SU-DHL-6 (cell line): ENCODE measurements at regions not wholly inside any gene's neighbourhood (a gene's known extent, or its start where the extent isn't known, plus 50 kb on each side); places are given as distances from the start of the nearest gene placed in this dataset.

Experiments used
- H2AFZ ChIP-seq: fragments of 200-600 bp; sonication (generic); 2 replicates; pipeline ENCODE4 v1.6.1; 2014; ENCODE audit warnings: low read depth, mild to moderate bottlenecking, moderate library complexity, mixed read lengths, antibody characterized with exemption, low read length; ENCODE audit not compliant: severe bottlenecking
- H3F3A ChIP-seq: fragments of 200-600 bp; shearing (Covaris generic); 2 replicates; pipeline ENCODE4 v1.6.0; 2016; ENCODE audit warnings: antibody characterized with exemption, mild to moderate bottlenecking; ENCODE audit not compliant: insufficient read depth
- H3K27ac ChIP-seq: fragments of 200-600 bp; sonication (generic); 2 replicates; pipeline ENCODE4 v1.5.1; 2016; ENCODE audit warnings: low read depth, mild to moderate bottlenecking, low read length, moderate library complexity, mixed read lengths
- H3K27me3 ChIP-seq: fragments of 200-600 bp; sonication (generic), shearing (Covaris generic); 2 replicates; pipeline ENCODE4 v1.6.0; 2014; ENCODE audit warnings: mild to moderate bottlenecking, low read length
- H3K36me3 ChIP-seq: fragments of 200-600 bp; sonication (generic); 2 replicates; pipeline ENCODE4 v1.6.1; 2014; ENCODE audit warnings: mild to moderate bottlenecking, low read length, mixed read lengths
- H3K4me2 ChIP-seq: fragments of 300-600, 200-600 bp; shearing (Covaris generic), sonication (generic); 2 replicates; pipeline ENCODE4 v1.6.0; 2014; ENCODE audit warnings: low read length, low read depth, mild to moderate bottlenecking; ENCODE audit not compliant: poor library complexity, severe bottlenecking
- H3K4me3 ChIP-seq: fragments of 200-600 bp; sonication (generic); 2 replicates; pipeline ENCODE4 v1.5.1; 2014; ENCODE audit warnings: antibody characterized with exemption, low read length, mild to moderate bottlenecking, mixed read lengths; ENCODE audit not compliant: insufficient read depth, poor library complexity, severe bottlenecking
- H3K79me2 ChIP-seq: fragments of 200-600 bp; sonication (generic); 2 replicates; pipeline ENCODE4 v1.6.1; 2014; ENCODE audit warnings: mild to moderate bottlenecking, low read length, moderate library complexity; ENCODE audit not compliant: insufficient read depth
- H3K9ac ChIP-seq: fragments of 200-600 bp; sonication (generic); 2 replicates; pipeline ENCODE4 v1.7.0; 2014; ENCODE audit warnings: mild to moderate bottlenecking, low read length
- H3K9me2 ChIP-seq: fragments of 200-600 bp; sonication (generic); replicated peaks from 2 replicates; pipeline ENCODE4 v1.6.1; 2014; ENCODE audit warnings: low read length; ENCODE audit not compliant: insufficient read depth
- H3K9me3 ChIP-seq: fragments of 200-600 bp; sonication (generic); 2 replicates; pipeline ENCODE4 v1.6.1; 2014; ENCODE audit warnings: low read length, mixed read lengths; ENCODE audit not compliant: insufficient read depth
- H4K20me1 ChIP-seq: fragments of 200-600 bp; sonication (generic); 2 replicates; pipeline ENCODE4 v1.6.1; 2014; ENCODE audit warnings: low read depth, mild to moderate bottlenecking, antibody characterized with exemption, low read length, moderate library complexity, mixed read lengths
- EZH2phosphoT487 ChIP-seq: fragments of 200-600 bp; sonication (generic), shearing (Covaris generic); conservative IDR thresholded peaks from 2 replicates; pipeline ENCODE4 v1.6.1; 2018; ENCODE audit warnings: mild to moderate bottlenecking, antibody characterized with exemption, low read length, moderate library complexity, mixed read lengths
- TF ChIP-seq, protein P1 (sequence below): fragments of 200-600 bp; sonication (generic); IDR thresholded peaks from one replicate; pipeline ENCODE4 v1.5.1; 2017; ENCODE audit warnings: antibody characterized with exemption, mild to moderate bottlenecking, low read length, moderate library complexity; ENCODE audit not compliant: insufficient read depth, poor library complexity, severe bottlenecking

DNA sequence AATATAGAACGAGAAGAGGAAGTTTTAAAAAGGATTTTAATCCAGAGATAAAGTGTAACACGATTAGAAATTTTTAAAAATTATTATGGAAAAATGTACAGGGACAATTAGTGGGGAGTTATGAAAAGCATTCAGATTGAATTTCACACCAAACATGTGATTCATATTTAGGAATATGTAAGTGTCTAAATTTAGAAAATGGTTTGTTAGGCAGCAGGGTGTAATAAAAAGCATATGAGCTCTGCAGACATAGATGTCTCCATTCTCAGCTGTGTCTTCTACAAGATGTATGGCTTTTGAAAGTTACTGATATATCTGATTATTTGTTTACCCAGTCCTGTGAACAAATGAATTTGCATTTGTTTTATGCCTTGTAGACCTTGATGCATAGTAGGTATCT is 638.9 kb upstream of the AGA start:
- Histone ChIP-seq H3K27me3 (no peaks in the 10 kb centered on the region), H3F3A (no peaks in the 10 kb centered on the region), H3K36me3 (no peaks in the 10 kb centered on the region), H3K9me2 (no peaks in the 10 kb centered on the region), H3K9me3 (no peaks in the 10 kb centered on the region), H3K4me3 (no peak overlapping the region), H3K27ac (no peak overlapping the region), H4K20me1 (no peaks in the 10 kb centered on the region), H3K79me2 (no peaks in the 10 kb centered on the region), H3K4me2 (no peak overlapping the region), H3K9ac (no peak overlapping the region), H2AFZ (no peak overlapping the region)
- no peak for TF ChIP-seq EZH2phosphoT487
- TF ChIP-seq, protein P1, sequence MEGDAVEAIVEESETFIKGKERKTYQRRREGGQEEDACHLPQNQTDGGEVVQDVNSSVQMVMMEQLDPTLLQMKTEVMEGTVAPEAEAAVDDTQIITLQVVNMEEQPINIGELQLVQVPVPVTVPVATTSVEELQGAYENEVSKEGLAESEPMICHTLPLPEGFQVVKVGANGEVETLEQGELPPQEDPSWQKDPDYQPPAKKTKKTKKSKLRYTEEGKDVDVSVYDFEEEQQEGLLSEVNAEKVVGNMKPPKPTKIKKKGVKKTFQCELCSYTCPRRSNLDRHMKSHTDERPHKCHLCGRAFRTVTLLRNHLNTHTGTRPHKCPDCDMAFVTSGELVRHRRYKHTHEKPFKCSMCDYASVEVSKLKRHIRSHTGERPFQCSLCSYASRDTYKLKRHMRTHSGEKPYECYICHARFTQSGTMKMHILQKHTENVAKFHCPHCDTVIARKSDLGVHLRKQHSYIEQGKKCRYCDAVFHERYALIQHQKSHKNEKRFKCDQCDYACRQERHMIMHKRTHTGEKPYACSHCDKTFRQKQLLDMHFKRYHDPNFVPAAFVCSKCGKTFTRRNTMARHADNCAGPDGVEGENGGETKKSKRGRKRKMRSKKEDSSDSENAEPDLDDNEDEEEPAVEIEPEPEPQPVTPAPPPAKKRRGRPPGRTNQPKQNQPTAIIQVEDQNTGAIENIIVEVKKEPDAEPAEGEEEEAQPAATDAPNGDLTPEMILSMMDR = no peak

DNA sequence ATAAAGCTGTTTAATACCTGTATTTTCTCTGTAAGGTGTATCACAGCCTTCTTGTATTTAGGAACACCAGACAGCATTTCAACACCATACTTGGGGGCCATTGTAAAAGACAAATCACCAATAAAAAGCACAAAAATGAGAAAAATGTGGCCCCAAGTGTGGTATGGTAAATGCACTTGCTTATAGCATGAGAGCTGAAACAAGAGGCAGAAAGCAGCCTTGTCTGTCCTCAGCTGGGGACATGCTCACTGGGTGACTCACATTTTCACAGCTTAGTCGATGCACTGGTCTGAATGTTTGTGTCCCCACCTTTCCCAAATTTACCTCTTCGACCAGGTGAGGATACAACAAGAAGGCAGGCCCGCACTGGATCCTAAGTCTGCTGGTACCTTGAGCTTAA is 639.7 kb upstream of the AGA start:
- Histone ChIP-seq H2AFZ (no peak overlapping the region), H3F3A (no peaks in the 10 kb centered on the region)
- TF ChIP-seq, protein P1 = no peak
- TF ChIP-seq EZH2phosphoT487 = no peak

DNA sequence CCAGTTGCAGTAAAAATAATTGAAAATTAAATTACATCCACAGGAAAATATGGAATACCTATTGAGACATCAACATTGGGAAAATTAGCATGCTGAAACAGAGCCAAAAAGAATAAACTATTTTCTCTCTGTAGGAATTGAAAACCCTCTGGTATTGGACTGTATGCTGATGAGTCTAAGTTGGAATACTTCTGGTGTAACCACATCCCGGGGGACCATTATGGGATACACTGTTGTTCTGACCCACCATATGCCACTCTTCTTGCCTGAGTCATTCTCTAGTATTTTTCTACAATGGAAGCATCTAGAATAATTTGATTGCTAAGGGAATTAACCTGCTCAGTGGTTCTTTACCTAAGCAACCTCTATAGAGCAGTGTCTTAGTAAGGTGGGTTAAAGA is 640.7 kb upstream of the AGA start:
- H3K9me2 ChIP-seq = no peaks in the 10 kb centered on the region
- no peak overlapping the region for H3K9ac ChIP-seq
- H3K4me3 ChIP-seq = no peak overlapping the region
- H3K79me2 ChIP-seq = no peaks in the 10 kb centered on the region
- H3K27me3 ChIP-seq = no peaks in the 10 kb centered on the region
- no peak overlapping the region for H3K4me2 ChIP-seq
- no peak overlapping the region for H3K27ac ChIP-seq
- H4K20me1 ChIP-seq = no peaks in the 10 kb centered on the region
- no peak overlapping the region for H2AFZ ChIP-seq
- no peaks in the 10 kb centered on the region for H3F3A ChIP-seq
- no peaks in the 10 kb centered on the region for H3K9me3 ChIP-seq
- no peaks in the 10 kb centered on the region for H3K36me3 ChIP-seq
- TF ChIP-seq EZH2phosphoT487 = no peak
- TF ChIP-seq, protein P1 = no peak

More for the DNA sequence above, 639.7 kb upstream of the AGA start:
- Histone ChIP-seq H3K9me3 (no peaks in the 10 kb centered on the region), H3K27me3 (no peaks in the 10 kb centered on the region), H3K4me2 (no peak overlapping the region), H3K27ac (no peak overlapping the region), H3K9ac (no peak overlapping the region), H3K36me3 (no peaks in the 10 kb centered on the region), H3K79me2 (no peaks in the 10 kb centered on the region), H3K4me3 (no peak overlapping the region), H4K20me1 (no peaks in the 10 kb centered on the region), H3K9me2 (no peaks in the 10 kb centered on the region)

DNA sequence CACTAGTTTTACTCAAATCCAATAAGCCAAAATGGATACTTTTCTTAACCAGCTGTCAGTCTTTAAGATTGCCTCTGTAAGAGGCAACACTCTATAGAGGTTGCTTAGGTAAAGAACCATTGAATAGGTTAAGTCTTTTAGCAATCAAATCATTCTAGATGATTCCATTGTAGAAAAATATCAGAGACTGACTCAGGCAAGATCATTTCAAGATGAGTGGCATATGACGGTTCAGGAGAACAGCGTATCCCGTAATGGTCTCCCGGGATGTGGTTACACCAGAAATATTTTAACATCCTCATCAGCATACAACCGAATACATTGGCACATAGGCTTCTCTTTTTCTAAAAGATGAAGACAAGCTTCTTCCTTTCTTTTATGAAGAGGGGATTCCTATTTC is 641.7 kb upstream of the AGA start:
- Histone ChIP-seq H3K27ac (no peak overlapping the region), H3K9me3 (no peaks in the 10 kb centered on the region), H4K20me1 (no peaks in the 10 kb centered on the region), H3K9ac (no peak overlapping the region), H3K4me3 (no peak overlapping the region), H3K27me3 (no peaks in the 10 kb centered on the region), H3K9me2 (no peaks in the 10 kb centered on the region), H2AFZ (no peak overlapping the region), H3K4me2 (no peak overlapping the region), H3K79me2 (no peaks in the 10 kb centered on the region), H3K36me3 (no peaks in the 10 kb centered on the region), H3F3A (no peaks in the 10 kb centered on the region)
- no peak for TF ChIP-seq EZH2phosphoT487
- TF ChIP-seq, protein P1 = no peak
